Tibial nerve (tissue), 3 donors: ENCODE measurements at regions not wholly inside any gene's neighbourhood (a gene's known extent, or its start where the extent isn't known, plus 50 kb on each side); places are given as distances from the start of the nearest gene placed in this dataset.

ENCODE experiments used
- CTCF ChIP-seq, 5 experiments: fragments of 200-600 bp in 3 of 5; fragments of 450-650 bp in 2 of 5; sonication (generic) in 3 of 5; IDR thresholded peaks; one replicate each; pipeline ENCODE4 v1.5.1; 2016 to 2019; ENCODE audit warnings: antibody characterized with exemption in 5 of 5, mild to moderate bottlenecking in 3 of 5, moderate library complexity in 2 of 5
- POLR2A ChIP-seq, 2 donors: fragments of 450-650 bp; IDR thresholded peaks; one replicate each; pipeline ENCODE4 v1.6.1; 2017; ENCODE audit warnings: antibody characterized with exemption in 2 of 2, mild to moderate bottlenecking in 2 of 2, moderate library complexity in 2 of 2

GRCh38 chr20:9930142-9930541 is 91.3 kb upstream of the PAK5 start:
- no peak for TF ChIP-seq CTCF (IDR thresholded peaks at IDR 0.05)
- TF ChIP-seq POLR2A (IDR thresholded peaks at IDR 0.05): no peak
